HG03354 (cell line): ENCODE measurements at regions not wholly inside any gene's neighbourhood (a gene's known extent, or its start where the extent isn't known, plus 50 kb on each side); places are given as distances from the start of the nearest gene placed in this dataset.
"Not testable (repeated sequence)": the region's sequence is repeated elsewhere in the genome, so short reads cannot be mapped to it uniquely, and the experiment has no call there.

Experiments
- ATAC-seq: cut with Tn5 transposase; IDR thresholded peaks from one replicate; pipeline ENCODE4 v1.9.1; 2021; ENCODE audit warnings: mild to moderate bottlenecking; ENCODE audit not compliant: unreplicated experiment, poor library complexity, severe bottlenecking

DNA sequence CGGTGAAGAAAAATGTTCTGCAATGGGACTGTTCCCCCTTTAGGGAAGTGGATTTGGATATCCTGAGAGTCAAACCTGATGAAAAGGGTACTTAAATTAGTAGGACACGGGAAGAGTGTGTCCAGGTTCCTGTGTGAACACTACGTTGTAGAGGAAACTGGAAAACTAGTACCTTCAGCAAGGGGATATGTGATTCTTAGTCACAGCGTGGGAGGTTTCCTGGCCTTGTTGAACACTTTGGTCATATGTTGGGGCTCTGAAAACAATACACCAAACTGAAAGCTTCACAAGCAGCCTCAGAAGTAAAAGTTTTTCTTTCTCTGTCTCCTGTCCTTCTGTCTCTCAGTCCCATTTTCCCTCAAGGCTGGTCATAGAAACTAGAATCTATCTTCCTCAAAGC is 306.9 kb upstream of the GLI3 start:
- ATAC-seq: no peak

- not testable (repeated sequence) for ATAC-seq
These were observed 305.4 kb upstream of the GLI3 start for GRCh38 chr7:42542446-42542845.

DNA sequence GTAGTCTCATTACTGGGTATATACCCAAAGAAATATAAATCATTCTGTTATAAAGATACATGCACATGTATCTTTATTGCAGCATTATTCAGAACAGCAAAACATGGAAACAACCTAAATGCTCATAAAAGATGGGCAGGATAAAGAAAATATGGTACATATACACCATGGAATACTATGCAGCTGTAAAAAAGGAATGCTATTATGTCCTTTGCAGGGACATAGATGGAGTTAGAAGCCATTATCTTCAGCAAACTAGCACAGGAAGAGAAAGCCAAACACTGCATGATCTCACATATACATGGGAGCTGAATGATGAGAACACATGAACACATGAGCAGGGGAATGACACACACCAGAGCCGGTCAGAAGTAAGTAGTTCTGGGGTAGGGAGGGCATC is 297.4 kb upstream of the GLI3 start:
- no peak for ATAC-seq

DNA sequence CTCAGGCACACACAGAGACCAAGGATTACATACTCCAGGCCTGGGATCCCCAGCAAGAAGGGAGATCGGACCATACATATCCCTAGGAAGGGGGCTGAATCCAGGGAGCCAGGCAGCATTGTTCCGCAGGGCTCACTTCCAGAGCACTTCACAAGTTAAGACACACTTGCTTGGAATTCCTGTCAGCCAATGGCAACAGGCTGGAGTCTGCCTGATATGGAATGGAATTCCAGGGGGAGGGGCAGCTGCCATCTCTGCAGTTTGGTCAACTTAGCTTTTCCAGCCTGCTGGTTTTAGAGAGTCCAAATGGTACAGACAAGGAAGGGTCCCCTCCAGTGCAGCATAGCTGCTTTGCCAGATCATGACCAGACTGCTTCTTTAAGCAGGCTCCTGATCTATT is 290.0 kb upstream of the GLI3 start:
- no peak for ATAC-seq

DNA sequence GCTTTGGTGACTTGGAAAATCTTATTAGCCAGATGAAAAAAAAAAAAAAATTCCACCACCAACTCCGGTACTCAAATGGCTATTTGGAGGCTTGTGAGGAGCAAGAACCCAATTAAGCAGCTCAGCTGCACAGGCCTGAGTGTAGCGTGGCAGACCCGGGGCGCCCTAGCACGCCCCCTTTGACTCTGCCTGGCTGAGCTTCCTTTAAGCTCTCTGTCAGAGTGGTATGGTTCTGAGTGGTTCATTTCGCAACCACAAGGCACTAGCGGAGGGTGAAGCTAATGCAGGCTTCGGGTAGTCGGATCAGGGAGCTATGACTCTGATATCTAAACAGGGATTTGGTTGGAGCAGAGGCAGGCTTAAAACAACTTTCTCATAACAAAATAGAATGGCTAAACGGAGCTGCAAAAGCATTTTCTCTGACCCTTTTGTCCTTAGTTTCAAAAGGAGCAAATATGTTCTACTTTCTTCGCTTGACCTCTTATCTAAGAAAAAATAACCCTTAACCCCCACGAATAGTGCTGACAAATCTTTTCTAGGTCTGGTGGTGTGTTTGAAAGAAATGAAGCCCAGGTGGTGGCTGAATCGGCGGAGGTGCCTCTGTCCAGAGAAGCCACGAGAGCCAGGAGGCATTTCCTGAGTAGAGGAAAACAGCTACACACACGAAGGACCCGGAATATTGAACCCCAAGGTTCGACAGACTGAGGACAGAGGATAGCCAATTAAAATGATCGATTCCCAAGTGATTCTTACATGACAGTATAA is 285.4 kb upstream of the GLI3 start:
- ATAC-seq: no peak

DNA sequence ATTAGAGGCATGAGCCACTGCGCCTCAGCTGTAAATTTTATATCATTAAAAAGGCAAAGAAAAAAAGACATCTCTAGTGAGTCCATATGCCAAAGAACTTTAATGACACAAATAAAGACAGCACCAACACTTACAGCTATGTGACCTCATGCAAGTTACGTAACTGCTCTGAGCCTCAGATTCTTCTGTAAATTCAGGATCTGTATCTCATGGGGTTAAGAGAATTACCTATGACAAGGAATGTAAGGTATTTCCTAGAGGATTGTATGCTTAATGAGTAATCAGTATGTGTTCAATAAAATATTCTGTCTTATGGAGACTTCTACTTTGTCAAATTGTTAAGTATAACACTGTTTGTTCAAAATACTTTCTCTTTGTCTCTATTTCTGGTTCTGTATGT is 274.0 kb upstream of the GLI3 start:
- no peak for ATAC-seq

DNA sequence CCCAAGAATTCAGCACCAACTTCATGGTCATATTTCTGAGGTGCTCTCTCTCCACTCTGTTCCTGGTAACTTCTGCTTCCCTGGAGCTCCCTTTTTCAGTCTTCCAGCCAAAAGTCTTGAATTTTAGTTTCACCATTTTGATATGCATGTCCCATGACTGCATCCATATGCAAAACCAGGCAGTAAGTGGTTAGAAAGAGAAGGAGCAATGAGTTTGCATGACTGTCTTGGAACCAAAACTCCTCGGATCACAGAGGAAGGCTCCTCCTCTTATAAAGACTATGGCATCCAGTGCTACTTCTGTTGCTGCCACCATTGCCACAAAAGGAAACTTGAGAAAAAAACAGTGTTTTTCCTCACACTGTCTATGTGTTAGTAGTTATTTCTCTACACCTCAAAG is 269.1 kb upstream of the GLI3 start:
- no peak for ATAC-seq

GRCh38 chr7:42502022-42502421 is 265.0 kb upstream of the GLI3 start:
- no peak for ATAC-seq

- ATAC-seq: no peak
These were observed 258.2 kb upstream of the GLI3 start for GRCh38 chr7:42495256-42495655.

DNA sequence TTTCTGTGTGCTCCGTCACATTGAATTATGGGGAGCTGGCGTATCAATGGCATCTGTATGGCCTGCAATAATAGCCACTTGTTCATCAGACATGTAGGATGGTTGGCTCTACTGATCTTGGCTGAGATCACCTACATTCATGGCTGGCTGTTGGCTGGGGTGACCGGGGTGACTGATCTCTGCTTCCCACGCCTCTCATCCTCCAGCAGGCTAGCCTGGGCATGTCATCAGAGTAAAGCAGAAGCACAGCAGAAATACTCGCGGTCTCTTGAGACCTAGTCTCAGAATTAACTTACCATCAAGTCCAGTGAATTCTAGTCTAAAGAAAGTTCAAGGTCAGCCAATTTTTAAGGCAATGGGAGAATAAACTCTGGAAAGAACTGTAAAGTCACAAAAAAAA is 257.7 kb upstream of the GLI3 start:
- ATAC-seq: no peak

- ATAC-seq: no peak
These were observed 257.2 kb upstream of the GLI3 start for GRCh38 chr7:42494199-42494710.

- no peak for ATAC-seq
These were observed 256.6 kb upstream of the GLI3 start for GRCh38 chr7:42493436-42494198.

DNA sequence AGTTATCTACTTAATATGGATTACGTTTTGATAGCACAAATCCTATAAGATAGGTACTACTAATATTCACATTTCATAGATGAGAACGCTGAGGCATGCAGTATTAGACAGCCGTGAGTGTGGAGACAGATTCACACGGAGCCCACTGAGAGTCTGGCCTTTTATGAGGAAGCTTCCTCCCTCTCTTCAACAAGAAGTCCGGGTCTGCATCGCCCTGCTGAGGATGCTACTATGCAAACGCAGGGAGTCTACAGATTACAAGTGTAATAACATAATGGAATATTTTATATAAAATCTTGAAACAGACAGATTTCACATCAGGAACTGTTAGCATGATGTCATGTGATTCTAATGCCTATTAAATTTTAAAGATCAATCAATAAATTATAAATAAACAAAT is 255.9 kb upstream of the GLI3 start:
- no peak for ATAC-seq

DNA sequence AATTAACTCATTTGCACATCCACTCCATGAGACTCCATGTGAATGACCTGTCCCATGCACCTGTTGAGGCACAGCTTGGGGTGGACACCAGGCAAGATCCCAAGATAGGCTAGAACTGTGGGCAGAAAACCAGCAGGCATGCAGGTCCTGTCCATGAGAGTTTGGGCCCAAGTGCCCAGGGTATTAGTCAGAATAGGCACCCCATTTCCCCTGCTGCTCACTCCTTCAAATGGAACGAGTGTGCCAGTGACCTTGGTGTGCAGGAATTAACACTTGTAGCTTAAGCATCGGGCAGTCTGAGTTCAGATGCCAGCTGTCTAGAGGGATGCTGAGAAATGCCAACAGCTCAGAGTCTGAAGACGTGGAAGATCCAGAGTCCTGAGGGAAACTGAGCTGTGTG is 254.1 kb upstream of the GLI3 start:
- ATAC-seq: no peak

- no peak for ATAC-seq
These were observed 252.3 kb upstream of the GLI3 start for GRCh38 chr7:42489299-42489698.

DNA sequence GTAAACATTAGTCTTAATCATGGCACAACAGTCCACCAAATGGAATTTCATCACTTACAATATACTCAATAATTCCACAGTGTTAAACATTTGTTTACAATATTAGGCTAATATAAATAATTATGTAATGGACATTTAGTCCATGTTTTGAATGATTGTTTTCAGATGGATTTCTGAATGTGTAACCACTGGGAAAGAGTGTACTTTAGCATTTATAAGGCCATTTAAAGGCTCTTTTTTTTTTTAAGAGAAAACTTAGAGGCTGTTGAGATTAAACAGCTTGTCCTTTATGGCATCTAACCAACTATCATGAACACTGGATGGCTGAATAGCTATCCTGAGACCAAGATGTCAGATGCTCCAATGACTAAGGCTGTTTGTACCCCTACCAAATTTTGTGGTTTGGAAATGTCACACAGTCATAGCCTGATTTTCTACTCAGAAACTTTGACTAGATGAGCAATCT is 248.3 kb upstream of the GLI3 start:
- no peak for ATAC-seq

DNA sequence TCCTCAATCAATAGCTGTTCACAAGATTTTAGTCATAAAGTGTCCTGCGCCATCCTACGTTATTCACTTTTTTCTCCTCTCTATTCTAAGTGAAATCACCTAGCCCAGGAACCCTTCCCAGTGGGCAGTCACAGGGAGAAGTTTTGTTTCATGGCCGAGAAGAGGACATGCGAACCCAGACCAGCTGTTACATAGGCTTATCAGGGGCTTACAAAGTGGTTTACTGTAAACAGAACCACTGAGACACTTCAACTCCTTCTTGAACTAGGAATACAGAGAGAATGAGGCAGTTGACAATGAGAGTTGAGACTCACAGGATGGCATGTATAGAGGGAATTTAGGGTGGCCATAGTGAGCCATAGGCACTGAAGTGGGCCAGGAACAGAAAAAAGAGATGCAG is 246.9 kb upstream of the GLI3 start:
- ATAC-seq: no peak

- no peak for ATAC-seq
These were observed 243.0 kb upstream of the GLI3 start for GRCh38 chr7:42479816-42480633.

- ATAC-seq: no peak
These were observed 242.4 kb upstream of the GLI3 start for GRCh38 chr7:42479452-42479815.

- ATAC-seq: no peak
These were observed 241.7 kb upstream of the GLI3 start for GRCh38 chr7:42478717-42479116.
